ENCODE measurements at regions not wholly inside any gene's neighbourhood (a gene's known extent, or its start where the extent isn't known, plus 50 kb on each side); places are given as distances from the start of the nearest gene placed in this dataset.

- ATAC-seq: no peak
Measured at GRCh38 chr16:80900593-80900954, 96.2 kb upstream of the CDYL2 start.

More at GRCh38 chr16:80900593-80900954, 96.2 kb upstream of the CDYL2 start:
- ChIA-PET RAD21 (ENCODE audit: low non-redundant PET in 1 of 2, low total read pairs in 2 of 2, uncharacterized antibody in 2 of 2, unreplicated experiment in 2 of 2) (no interaction called here), POLR2A (no interaction called here), CTCF (no interaction called here)
- DNase-seq (ENCODE audit: low read depth, low spot score): no peak
- no peak overlapping the region for H3K4me3 ChIP-seq (replicated peaks in 1 of 2; ENCODE audit: low read depth in 1 of 2, low read length in 2 of 2)
- H3K9ac ChIP-seq (ENCODE audit: low read length): no peak overlapping the region
- no peaks in the 10 kb centered on the region for H3K36me3 ChIP-seq (ENCODE audit: control insufficient read depth in 1 of 2, insufficient read depth in 2 of 2, low read length in 2 of 2)
- peaks cover 0 to 3% of the 10 kb centered on the region in 2 experiments; a peak in 1 of 4 replicates for H3K4me1 ChIP-seq (ENCODE audit: control insufficient read depth in 1 of 2, insufficient read depth in 2 of 2, low read length in 2 of 2)
- H3K4me2 ChIP-seq (ENCODE audit: low read length): no peak overlapping the region
- H3K27ac ChIP-seq (ENCODE audit: low read depth, low read length): no peak overlapping the region
- no TSS peak for BruUV-seq (replicated peaks)
- H3K79me2 ChIP-seq (ENCODE audit: insufficient read depth, low read length): no peaks in the 10 kb centered on the region
- H2AFZ ChIP-seq (ENCODE audit: low read depth, low read length, poor library complexity, severe bottlenecking): no peak overlapping the region
- no peaks in the 10 kb centered on the region for H4K20me1 ChIP-seq (ENCODE audit: insufficient read depth)
- H3K9me2 ChIP-seq (ENCODE audit: insufficient read depth): no peaks in the 10 kb centered on the region
- TF ChIP-seq FOSL1 (IDR thresholded peaks at IDR 0.05; ENCODE audit: low read depth) (no peak), ZFX (IDR thresholded peaks at IDR 0.05) (no peak), CEBPB (IDR thresholded peaks at IDR 0.05; ENCODE audit: low read depth) (no peak), SIN3A (IDR thresholded peaks at IDR 0.05; ENCODE audit: low read depth) (no peak), JUND (IDR thresholded peaks at IDR 0.05) (no peak), EZH2 (IDR thresholded peaks at IDR 0.05) (no peak), SRF (IDR thresholded peaks at IDR 0.05; ENCODE audit: low read depth) (no peak), ATF3 (IDR thresholded peaks at IDR 0.05) (no peak), REST (IDR thresholded peaks at IDR 0.05; ENCODE audit: low read depth) (no peak), SP1 (IDR thresholded peaks at IDR 0.05; ENCODE audit: low read depth) (no peak), ZBTB33 (IDR thresholded peaks at IDR 0.05; ENCODE audit: extremely low read depth, insufficient replicate concordance, low read length) (no peak), ELF1 (IDR thresholded peaks at IDR 0.05; ENCODE audit: borderline replicate concordance, low read depth) (no peak), RAD21 (IDR thresholded peaks at IDR 0.05; ENCODE audit: low read depth) (no peak)
- no peaks in the 10 kb centered on the region for H3K9me3 ChIP-seq (ENCODE audit: control insufficient read depth in 1 of 2, insufficient read depth in 1 of 2, low read depth in 1 of 2, low read length in 2 of 2)
- H3K27me3 ChIP-seq (ENCODE audit: insufficient read depth, low read length): no peaks in the 10 kb centered on the region; the same call in 1 of the 2 replicates
- intact Hi-C loops (cut with micrococcal nuclease): no loop called here

Data from HCT116 (cell line).